ENCODE measurements at regions not wholly inside any gene's neighbourhood (a gene's known extent, or its start where the extent isn't known, plus 50 kb on each side); places are given as distances from the start of the nearest gene placed in this dataset.
"Not testable (repeated sequence)": the region's sequence is repeated elsewhere in the genome, so short reads cannot be mapped to it uniquely, and the experiment has no call there.

- DNase-seq (ENCODE audit: low read depth, low spot score) = no peak
Measured at GRCh38 chr18:41899535-41899934, 55.5 kb upstream of the PIK3C3 start.

GRCh38 chr18:41893432-41893831, 61.6 kb upstream of the PIK3C3 start:
- no peak for DNase-seq (ENCODE audit: low read depth, low spot score)

- no peak for DNase-seq (ENCODE audit: low read depth, low spot score)
Measured at GRCh38 chr18:41887100-41887499, 67.9 kb upstream of the PIK3C3 start.

GRCh38 chr18:41886126-41886807, 68.8 kb upstream of the PIK3C3 start:
- DNase-seq (ENCODE audit: low read depth, low spot score) = no peak

- DNase-seq (ENCODE audit: low read depth, low spot score) = no peak
Measured at GRCh38 chr18:41881285-41881684, 73.7 kb upstream of the PIK3C3 start.

DNA sequence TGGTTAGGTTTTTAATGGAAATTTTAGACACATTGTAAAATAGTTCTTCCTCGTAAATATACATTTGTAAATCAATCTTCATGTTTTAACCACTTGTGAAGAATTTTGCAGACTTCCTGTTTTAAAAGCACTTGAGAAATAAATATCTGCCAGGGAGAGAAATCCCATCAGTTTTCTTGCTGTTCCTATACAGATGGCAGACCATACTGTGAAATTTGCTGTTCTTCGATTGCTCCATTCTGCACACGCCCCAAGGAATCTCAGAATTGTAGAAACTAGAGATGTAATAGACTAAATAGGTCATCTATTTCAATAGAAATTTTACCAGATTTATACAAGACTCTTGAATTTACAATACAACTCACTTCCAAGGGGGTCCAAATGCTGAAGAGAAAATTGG, 75.8 kb upstream of the PIK3C3 start:
- DNase-seq (ENCODE audit: low read depth, low spot score) = no peak

DNA sequence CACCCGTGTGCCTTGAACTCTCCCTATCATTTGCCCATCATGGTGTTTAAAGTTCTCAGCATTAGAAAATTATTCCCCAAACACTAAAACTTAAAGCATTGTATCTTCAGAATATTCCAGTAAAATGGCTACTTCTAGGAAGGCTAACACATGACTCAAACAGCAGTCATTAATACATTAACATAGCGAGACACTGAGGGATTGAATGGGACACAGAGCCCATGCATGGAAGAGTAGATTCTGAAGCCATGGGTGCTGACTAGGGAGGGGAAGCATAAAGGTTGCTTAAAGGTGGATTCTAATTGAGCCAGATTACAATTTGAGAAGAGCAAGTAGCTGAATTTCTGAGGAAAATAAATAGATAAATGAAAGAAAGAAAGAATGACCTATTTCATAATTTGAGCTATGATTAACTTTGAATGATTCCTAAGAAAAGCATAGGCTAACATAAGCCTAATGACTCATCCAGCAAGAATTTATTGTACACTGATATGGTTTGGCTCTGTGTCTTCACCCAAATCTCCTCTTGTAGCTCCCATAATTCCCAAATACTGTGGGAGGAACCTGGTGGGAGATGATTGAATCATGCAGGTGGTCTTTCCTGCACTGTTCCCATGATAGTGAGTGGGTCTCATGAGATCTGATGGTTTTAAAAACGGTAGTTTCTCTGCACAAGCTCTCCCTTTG, 79.8 kb upstream of the PIK3C3 start:
- no peak for DNase-seq (ENCODE audit: low read depth, low spot score)

DNA sequence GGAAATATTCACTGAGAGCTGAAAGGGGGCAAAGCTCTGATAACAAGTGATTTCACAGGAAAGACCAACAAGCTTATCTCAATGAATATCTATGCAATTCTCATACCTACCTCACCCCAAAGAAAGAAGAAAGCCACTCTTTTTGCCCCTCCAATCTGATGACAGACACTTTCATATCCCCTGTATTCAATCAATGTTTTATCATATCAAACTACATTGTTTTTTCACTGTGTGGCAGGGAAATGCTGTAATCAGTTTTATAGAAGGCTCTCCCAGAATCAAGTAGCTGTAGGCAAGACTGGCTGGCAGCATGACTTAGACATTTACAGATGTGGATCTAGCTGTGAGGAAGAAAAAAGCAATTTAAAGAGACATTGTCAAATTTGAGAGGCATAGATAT, 81.3 kb upstream of the PIK3C3 start:
- DNase-seq (ENCODE audit: low read depth, low spot score) = no peak

GRCh38 chr18:41872206-41872605, 82.8 kb upstream of the PIK3C3 start:
- no peak for DNase-seq (ENCODE audit: low read depth, low spot score)

- DNase-seq (ENCODE audit: low read depth, low spot score) = no peak
Measured at GRCh38 chr18:41871229-41872000, 83.6 kb upstream of the PIK3C3 start.

DNA sequence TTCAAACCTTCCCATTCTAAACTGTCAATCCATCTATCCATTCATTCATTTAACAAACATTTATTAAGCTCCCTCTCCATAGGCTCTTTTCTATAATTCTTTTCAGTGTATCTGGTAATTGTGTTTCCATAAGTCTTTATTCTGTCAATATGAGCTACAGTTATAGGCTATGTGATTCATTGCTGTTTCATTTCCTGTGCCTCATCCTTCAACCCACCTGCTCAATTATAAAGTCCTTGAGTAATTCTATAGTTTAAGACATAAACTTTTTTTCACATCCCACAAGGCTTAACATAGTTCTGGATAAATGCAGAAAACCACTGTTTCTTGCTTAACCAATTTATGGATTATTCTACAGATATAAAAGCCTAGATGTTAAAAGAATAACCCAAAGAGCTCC, 84.2 kb upstream of the PIK3C3 start:
- no peak for DNase-seq (ENCODE audit: low read depth, low spot score)

DNA sequence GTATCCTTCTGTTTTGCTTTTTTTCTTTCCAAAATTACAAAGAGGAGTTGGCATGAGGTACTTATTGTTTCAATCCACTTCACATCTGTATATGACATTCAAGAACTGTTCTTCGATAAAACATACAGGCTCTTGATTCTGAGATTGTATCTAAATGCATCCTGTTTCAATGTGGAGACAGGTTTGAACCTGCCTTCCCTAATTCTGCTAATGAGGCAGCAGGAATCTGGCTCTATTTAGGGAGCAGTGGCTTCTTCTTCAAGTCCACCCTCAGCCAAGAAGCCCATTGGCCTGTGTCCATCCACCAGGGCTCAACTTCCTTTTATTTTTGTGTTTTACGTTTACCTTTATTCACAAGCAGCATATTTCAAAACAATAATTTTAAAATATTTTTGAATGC, 84.8 kb upstream of the PIK3C3 start:
- DNase-seq (ENCODE audit: low read depth, low spot score) = no peak

DNA sequence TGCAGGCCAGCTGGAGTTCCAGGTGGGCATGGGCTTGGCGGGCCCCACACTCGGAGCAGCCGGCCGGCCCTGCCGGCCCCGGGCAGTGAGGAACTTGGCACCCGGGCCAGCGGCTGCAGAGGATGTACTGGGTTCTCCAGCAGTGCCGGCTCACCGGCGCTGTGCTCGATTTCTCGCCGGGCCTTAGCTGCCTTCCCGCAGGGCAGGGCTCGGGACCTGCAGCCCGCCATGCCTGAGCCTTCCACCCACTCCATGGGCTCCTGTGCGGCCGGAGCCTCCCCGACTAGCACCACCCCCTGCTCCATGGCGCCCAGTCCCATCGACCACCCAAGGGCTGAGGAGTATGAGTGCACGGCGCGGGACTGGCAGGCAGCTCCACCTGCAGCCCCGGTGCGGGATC, 89.2 kb upstream of the PIK3C3 start:
- not testable (repeated sequence) for DNase-seq (ENCODE audit: low read depth, low spot score)

- no peak for DNase-seq (ENCODE audit: low read depth, low spot score)
Measured at GRCh38 chr18:41864216-41864615, 90.8 kb upstream of the PIK3C3 start.

DNA sequence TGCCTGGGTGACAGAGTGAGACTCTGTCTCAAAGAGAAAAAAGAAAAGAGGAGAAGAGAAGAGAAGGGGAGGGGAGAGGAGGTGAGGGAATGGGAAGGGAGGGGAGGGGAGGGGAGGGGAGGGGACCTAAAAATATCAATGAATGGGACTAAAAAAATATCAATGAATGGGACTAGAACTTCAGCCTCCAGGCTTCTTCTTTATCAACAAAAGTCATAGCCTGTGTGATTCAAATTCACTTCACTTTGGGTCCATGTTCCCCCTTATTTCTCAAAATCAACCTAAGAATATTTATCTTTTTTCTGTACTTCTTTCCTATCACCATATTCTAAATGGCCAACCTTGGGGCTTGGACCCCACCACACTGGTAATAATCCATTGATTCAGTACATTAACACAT, 92.1 kb upstream of the PIK3C3 start:
- no peak for DNase-seq (ENCODE audit: low read depth, low spot score)

DNA sequence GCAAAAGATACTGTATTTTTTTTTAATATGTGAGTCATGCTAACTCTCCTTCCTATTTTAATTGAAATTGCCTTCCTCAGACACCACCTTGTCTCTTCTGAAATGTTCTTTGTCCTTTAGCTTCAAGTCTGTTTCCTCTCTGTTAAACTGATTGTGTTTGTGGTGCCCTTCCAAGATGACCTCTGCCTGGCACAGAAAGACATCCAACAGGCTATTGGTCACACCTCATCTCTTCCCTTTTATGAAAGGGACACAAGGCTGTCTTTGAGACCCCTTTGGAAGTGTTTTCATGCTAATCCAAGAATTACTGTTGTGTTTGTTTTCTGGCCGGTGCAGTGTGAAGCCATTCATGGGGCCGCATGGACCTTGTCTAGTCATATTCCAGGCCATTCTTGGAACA, 94.0 kb upstream of the PIK3C3 start:
- DNase-seq (ENCODE audit: low read depth, low spot score) = no peak

DNA sequence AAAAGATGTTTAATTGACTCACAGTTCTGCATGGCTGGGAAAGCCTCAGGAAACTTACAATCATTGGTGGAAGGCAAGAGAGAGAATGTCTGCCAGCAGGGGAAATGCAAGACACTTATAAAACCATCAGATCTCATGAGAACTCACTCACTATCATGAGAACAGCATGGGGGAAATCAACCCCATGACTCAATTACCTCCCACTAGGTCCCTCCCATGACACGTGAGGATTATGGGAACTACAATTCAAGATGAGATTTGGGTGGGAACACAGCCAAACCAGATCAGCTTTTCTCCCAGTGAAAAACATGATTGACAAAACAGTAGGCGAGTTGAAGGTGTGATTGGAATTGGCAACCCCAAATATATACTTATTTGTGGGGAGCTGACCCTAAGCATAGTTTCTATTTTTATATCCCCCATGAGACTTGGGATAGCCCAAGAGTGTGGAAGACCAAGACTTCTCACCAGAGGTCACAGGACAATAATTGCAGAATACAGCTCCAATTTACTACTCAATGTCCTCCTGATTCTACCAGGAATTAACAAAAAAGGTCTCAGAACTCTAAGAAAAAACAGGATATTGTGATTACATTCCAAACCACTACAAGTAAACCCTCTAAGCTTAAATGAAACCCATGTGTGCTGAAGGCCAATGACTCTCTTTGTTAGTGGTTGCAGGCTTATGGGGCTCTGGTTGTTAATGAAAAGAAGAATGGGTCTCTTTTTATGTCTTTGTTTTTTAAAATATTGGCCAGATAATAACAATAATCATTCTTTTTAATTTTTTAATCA, 96.1 kb upstream of the PIK3C3 start:
- no peak for DNase-seq (ENCODE audit: low read depth, low spot score)

DNA sequence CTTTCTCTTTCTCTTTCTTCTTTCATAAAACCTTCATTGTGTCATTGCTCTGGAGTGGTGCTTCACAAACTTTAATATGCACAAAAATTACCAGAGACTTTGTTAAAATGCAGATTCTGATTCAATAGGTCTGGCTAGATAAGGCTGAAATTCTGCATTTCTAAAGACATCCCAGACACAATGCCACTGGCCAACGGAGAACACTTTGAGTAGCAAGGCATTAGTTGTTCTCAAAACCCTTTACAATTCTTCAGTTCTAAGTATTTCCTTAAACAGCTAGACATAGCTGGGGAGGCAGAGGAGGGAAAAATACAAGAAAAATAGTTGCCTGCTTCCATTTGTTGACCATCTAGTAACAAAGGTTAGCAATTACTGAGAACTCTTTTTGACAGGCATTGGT, 101.8 kb upstream of the PIK3C3 start:
- DNase-seq (ENCODE audit: low read depth, low spot score) = no peak

DNA sequence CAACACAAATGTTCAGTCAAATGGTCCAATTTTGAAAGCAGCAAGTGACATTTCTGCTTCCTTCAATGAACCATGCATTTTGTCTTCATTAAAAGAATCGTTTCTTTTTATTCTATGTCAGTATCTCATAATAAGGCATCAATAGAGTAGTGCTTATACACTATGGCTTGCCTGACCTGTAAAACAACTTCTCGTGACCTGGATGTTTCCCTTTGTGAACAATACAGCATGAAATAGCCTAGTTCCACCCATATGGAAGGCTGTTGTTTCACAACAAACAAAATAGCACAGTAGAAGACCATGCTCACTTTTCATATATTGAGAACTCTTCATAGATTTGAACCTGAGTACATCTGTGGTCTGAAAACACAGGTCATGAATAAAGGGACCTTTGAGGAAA, 104.3 kb upstream of the PIK3C3 start:
- no peak for DNase-seq (ENCODE audit: low read depth, low spot score)

DNA sequence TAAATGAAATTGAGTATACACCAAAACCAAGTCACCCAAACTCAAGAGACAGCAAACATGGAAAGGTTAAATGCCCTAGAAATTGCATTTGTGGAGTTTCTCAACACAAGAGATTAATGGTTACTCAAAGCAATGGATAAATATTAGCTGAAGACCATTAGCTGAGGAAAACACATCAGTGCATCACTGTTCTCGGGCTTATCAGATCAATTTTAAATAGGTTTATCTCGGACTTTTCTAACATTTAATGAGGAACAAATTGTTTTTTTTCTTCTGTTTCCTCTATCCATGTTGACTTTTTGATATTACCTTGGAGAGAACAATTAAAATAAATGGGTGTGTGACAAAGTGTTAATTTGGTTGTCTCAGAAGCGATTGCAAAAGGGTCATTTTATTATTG, 105.4 kb upstream of the PIK3C3 start:
- DNase-seq (ENCODE audit: low read depth, low spot score) = no peak

DNA sequence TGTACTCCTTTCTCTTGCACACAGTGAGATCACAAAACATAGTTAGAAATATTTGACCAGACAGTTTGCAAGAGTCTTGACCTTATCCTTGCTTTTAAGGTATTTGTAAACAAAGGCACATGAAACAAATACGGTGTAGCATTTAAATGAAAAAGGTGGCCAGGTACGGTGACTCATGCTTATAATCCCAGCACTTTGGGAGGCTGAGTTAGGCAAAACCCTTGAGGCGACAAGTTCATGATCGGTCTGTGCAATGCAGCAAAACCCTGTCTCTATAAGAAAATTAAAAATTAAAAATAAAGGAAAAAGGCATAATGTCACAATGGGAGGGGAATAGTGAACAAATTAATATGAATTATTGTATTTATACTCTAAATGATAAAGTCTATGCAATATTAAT, 109.5 kb upstream of the PIK3C3 start:
- DNase-seq (ENCODE audit: low read depth, low spot score) = no peak

DNA sequence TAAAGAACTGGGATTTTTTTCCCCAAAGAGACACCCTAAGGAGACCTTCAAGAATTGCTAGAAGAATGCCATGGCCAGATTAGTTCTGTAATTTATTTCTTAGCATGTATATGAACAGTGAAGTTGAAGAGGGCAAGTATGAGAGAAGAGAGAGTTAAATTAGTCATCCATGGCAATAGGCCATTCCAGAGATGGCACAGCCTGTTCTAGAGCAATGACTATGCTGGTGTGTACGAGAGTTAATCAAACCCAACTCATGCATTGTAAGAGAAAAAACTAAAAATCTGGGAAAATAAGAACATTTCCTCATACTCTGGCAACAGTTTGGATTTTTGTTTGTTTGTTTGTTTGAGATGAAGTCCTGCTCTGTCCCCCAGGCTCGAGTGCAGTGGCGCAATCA, 112.1 kb upstream of the PIK3C3 start:
- DNase-seq (ENCODE audit: low read depth, low spot score) = no peak

Measured in smooth muscle cell of the brain vasculature (primary cell).